Fibroblast of lung (primary cell): ENCODE measurements at regions not wholly inside any gene's neighbourhood (a gene's known extent, or its start where the extent isn't known, plus 50 kb on each side); places are given as distances from the start of the nearest gene placed in this dataset.

Experiments used
- DNase-seq, 2 donors: peaks; one replicate each; pipeline versions ENCODE4 v3.0.0 to v3.0.0-alpha.2; 2010; ENCODE audit warnings: low read depth in 2 of 2
- H2AFZ ChIP-seq: 2 replicates; pipeline ENCODE4 v1.5.1; 2012; ENCODE audit warnings: low read length, control low read depth, inconsistent platforms
- H3K27ac ChIP-seq: 2 replicates; pipeline ENCODE4 v1.5.1; 2011; ENCODE audit warnings: low read length, control low read depth; ENCODE audit not compliant: insufficient read depth
- H3K27me3 ChIP-seq: 2 replicates; pipeline ENCODE4 v1.5.1; 2011; ENCODE audit warnings: mild to moderate bottlenecking, low read length; ENCODE audit not compliant: control insufficient read depth, insufficient read depth
- H3K36me3 ChIP-seq: 2 replicates; pipeline ENCODE4 v1.5.1; 2011; ENCODE audit warnings: low read length; ENCODE audit not compliant: control insufficient read depth, insufficient read depth
- H3K4me1 ChIP-seq: 2 replicates; pipeline ENCODE4 v1.5.1; 2011; ENCODE audit warnings: low read length; ENCODE audit not compliant: control insufficient read depth, insufficient read depth; ENCODE audit errors: extremely low read depth
- H3K4me2 ChIP-seq: 2 replicates; pipeline ENCODE4 v1.5.1; 2011; ENCODE audit warnings: low read length, control low read depth; ENCODE audit not compliant: insufficient read depth; ENCODE audit errors: extremely low read depth
- H3K4me3 ChIP-seq, 4 experiments: fragments of 200-600 bp in 1 of 4; sonication (generic) in 1 of 4; replicated peaks in 1 of 4; 2 replicates each; pipeline ENCODE4 v1.5.1; 2011 to 2016; ENCODE audit warnings: low read length in 4 of 4, low read depth in 3 of 4, mild to moderate bottlenecking in 3 of 4, control low read depth in 2 of 4, inconsistent platforms in 1 of 4, mixed read lengths in 1 of 4; ENCODE audit not compliant: insufficient read depth in 1 of 4; ENCODE audit errors: control extremely low read depth in 1 of 4
- H3K79me2 ChIP-seq: 2 replicates; pipeline ENCODE4 v1.5.1; 2012; ENCODE audit warnings: mild to moderate bottlenecking, low read length, inconsistent platforms; ENCODE audit not compliant: control insufficient read depth, insufficient read depth
- H3K9ac ChIP-seq: 2 replicates; pipeline ENCODE4 v1.5.1; 2011; ENCODE audit warnings: mild to moderate bottlenecking, low read length, control low read depth; ENCODE audit not compliant: insufficient read depth
- H3K9me3 ChIP-seq: 2 replicates; pipeline ENCODE4 v1.5.1; 2012; ENCODE audit warnings: low read depth, low read length; ENCODE audit not compliant: control insufficient read depth, insufficient read depth
- H4K20me1 ChIP-seq: 2 replicates; pipeline ENCODE4 v1.5.1; 2011; ENCODE audit warnings: low read length; ENCODE audit not compliant: control insufficient read depth, insufficient read depth; ENCODE audit errors: extremely low read depth
- EZH2 ChIP-seq: IDR thresholded peaks from 2 replicates; pipeline ENCODE4 v1.5.1; 2012; ENCODE audit warnings: low read length, control low read depth, mild to moderate bottlenecking; ENCODE audit errors: missing control alignments
- TF ChIP-seq, protein P1 (sequence below), 2 donors: IDR thresholded peaks in 1 of 2; conservative IDR thresholded peaks in 1 of 2; 1 replicate in 1 of 2; 2 replicates in 1 of 2; pipeline ENCODE4 v1.5.1; 2011 to 2012; ENCODE audit warnings: low read length in 2 of 2, control low read depth in 1 of 2, inconsistent platforms in 1 of 2, low read depth in 1 of 2, mild to moderate bottlenecking in 1 of 2

DNA sequence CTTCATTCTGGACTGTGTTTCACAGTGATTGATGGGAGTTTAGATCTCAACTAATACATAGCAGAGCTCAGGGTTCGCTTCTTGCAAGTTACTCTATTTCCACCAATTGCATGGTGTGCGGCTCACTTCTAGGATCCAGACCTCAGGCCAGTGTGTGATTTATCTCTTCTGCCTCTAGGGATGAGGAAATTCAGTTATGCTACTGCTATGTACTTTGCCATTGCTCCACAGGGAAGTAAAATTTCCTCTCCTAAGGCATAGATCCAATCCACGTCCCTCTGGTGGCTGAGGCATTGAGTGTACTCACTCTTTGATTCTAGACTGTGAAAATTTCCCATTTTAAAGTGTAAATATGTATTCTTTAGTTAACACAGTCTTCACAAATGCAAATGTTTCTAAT, 214.1 kb downstream of the HS3ST3B1 start:
- H3K9me3 ChIP-seq = no peaks in the 10 kb centered on the region
- no peak overlapping the region for H3K9ac ChIP-seq
- no peaks in the 10 kb centered on the region for H3K36me3 ChIP-seq
- H3K4me3 ChIP-seq = no peak overlapping the region
- H3K27ac ChIP-seq = no peak overlapping the region
- no peak overlapping the region for H3K4me2 ChIP-seq
- no peaks in the 10 kb centered on the region for H4K20me1 ChIP-seq
- no peaks in the 10 kb centered on the region for H3K27me3 ChIP-seq
- DNase-seq = peak in 1 of 2 donors; percentile 19
- no peaks in the 10 kb centered on the region for H3K79me2 ChIP-seq
- TF ChIP-seq EZH2 = no peak
- TF ChIP-seq, protein P1, sequence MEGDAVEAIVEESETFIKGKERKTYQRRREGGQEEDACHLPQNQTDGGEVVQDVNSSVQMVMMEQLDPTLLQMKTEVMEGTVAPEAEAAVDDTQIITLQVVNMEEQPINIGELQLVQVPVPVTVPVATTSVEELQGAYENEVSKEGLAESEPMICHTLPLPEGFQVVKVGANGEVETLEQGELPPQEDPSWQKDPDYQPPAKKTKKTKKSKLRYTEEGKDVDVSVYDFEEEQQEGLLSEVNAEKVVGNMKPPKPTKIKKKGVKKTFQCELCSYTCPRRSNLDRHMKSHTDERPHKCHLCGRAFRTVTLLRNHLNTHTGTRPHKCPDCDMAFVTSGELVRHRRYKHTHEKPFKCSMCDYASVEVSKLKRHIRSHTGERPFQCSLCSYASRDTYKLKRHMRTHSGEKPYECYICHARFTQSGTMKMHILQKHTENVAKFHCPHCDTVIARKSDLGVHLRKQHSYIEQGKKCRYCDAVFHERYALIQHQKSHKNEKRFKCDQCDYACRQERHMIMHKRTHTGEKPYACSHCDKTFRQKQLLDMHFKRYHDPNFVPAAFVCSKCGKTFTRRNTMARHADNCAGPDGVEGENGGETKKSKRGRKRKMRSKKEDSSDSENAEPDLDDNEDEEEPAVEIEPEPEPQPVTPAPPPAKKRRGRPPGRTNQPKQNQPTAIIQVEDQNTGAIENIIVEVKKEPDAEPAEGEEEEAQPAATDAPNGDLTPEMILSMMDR (conservative IDR thresholded peaks at IDR 0.05 in 1 of 2, IDR thresholded peaks at IDR 0.05 in 1 of 2; ENCODE audit: low read depth in 1 of 2, low read length in 2 of 2) = peak in 1 of 2 donors; percentile 14
- H3K4me1 ChIP-seq = no peaks in the 10 kb centered on the region
- H2AFZ ChIP-seq = no peak overlapping the region

DNA sequence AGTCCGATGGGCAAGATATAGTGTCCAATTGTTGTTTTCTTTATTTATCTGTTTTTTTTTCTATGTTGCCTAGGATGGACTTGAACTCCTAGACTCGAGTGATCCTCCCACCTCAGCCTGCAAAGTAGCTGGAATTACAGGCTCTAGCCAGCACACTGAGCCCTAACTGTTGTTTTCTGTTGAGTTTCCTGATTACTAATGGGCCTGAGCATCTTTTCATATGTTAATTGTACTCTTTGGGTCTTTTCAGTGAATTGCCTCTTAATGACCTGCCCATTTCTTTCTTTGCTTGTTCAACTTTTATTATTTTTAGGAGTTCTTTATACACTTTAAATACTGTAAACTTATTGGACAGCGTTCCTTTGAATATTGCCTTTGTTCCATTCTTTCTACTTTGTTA, 213.0 kb downstream of the HS3ST3B1 start:
- TF ChIP-seq EZH2 = no peak
- TF ChIP-seq, protein P1 (conservative IDR thresholded peaks at IDR 0.05 in 1 of 2, IDR thresholded peaks at IDR 0.05 in 1 of 2; ENCODE audit: low read depth in 1 of 2, low read length in 2 of 2) = no peak
- no peaks in the 10 kb centered on the region for H3K79me2 ChIP-seq
- no peak overlapping the region for H2AFZ ChIP-seq
- no peaks in the 10 kb centered on the region for H4K20me1 ChIP-seq
- no peak for DNase-seq
- no peaks in the 10 kb centered on the region for H3K9me3 ChIP-seq
- H3K27ac ChIP-seq = no peak overlapping the region
- no peaks in the 10 kb centered on the region for H3K36me3 ChIP-seq
- H3K27me3 ChIP-seq = no peaks in the 10 kb centered on the region
- H3K4me3 ChIP-seq = no peak overlapping the region
- no peak overlapping the region for H3K9ac ChIP-seq
- H3K4me2 ChIP-seq = no peak overlapping the region
- no peaks in the 10 kb centered on the region for H3K4me1 ChIP-seq

DNA sequence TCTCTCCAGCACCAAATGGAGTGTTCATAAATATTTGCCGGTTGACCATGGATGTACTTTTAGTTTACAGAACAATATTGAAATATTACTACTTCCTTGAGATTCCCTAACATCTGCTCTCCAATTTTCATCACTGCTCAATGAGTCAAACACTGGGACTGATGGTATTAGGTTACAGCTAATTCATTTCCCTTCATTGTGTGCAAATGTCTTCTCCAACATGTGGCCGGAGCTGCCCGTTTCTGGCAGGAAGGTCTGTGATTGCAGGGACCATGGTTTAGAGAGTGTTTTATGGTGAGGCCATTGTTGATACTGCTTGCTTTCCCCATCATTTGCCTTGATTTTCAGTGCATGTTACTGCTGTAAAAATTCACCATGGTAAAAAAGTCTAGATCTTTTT, 209.3 kb downstream of the HS3ST3B1 start:
- H4K20me1 ChIP-seq = no peaks in the 10 kb centered on the region
- no peak overlapping the region for H3K9ac ChIP-seq
- no peaks in the 10 kb centered on the region for H3K36me3 ChIP-seq
- no peaks in the 10 kb centered on the region for H3K4me1 ChIP-seq
- no peaks in the 10 kb centered on the region for H3K79me2 ChIP-seq
- TF ChIP-seq, protein P1 (conservative IDR thresholded peaks at IDR 0.05 in 1 of 2, IDR thresholded peaks at IDR 0.05 in 1 of 2; ENCODE audit: low read depth in 1 of 2, low read length in 2 of 2) = no peak
- TF ChIP-seq EZH2 = no peak
- H3K4me3 ChIP-seq = no peak overlapping the region
- H3K9me3 ChIP-seq = no peaks in the 10 kb centered on the region
- no peak overlapping the region for H2AFZ ChIP-seq
- H3K27ac ChIP-seq = no peak overlapping the region
- peak in 1 of 2 donors; percentile 51 for DNase-seq
- H3K27me3 ChIP-seq = no peaks in the 10 kb centered on the region
- no peak overlapping the region for H3K4me2 ChIP-seq
